ENCODE measurements at regions not wholly inside any gene's neighbourhood (a gene's known extent, or its start where the extent isn't known, plus 50 kb on each side); places are given as distances from the start of the nearest gene placed in this dataset.
"Not testable (repeated sequence)": the region's sequence is repeated elsewhere in the genome, so short reads cannot be mapped to it uniquely, and the experiment has no call there.

DNA sequence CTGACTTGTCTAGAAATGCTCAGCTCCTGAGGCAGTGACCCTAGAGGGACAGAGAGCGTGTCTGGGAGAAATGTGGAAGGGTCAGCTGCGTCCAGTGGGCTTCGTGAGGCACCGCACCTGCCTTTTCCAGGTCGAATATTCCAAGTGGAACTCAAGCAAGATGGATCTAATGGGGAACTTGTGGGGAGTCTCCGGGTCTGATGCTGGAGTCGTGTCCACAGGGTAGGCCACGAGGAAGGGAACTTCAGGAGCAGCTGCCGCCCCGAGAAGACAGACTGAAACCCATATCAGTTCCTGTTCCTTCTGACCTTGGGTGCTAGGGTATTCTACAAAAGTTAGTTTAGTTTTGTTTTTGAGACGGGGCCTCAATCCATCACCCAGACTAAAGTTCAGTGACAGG, 67.5 kb downstream of the TNFAIP2 start:
- intact Hi-C loops (cut with DNase I), result loop anchor here in 1 of 2 donors (10.0 kb wide), 1 partner anchor 104 kb away; no protein-coding TSS in a partner anchor
- Histone ChIP-seq H3K9me3 (no peaks in the 10 kb centered on the region), H3K27ac (no peak overlapping the region), H3K36me3 (no peaks in the 10 kb centered on the region), H3K4me1 (peaks cover 0 to 29% (median 3%) of the 10 kb centered on the region in 4 donors), H3K4me3 (no peak overlapping the region), H3K27me3 (no peaks in the 10 kb centered on the region)
- no peak for TF ChIP-seq CTCF (IDR thresholded peaks at IDR 0.05)
- no peak for TF ChIP-seq POLR2A (IDR thresholded peaks at IDR 0.05)
- DNase-seq (no peak), ATAC-seq (no peak)
- 74% methylated on average over 7 of the region's 11 CpGs for WGBS (ENCODE audit: insufficient coverage, low coverage, low lambda C conversion rate, missing lambda C conversion rate)

GRCh38 chr14:103191844-103192243, 68.6 kb downstream of the TNFAIP2 start:
- intact Hi-C loops (cut with DNase I), result loop anchor here in 1 of 2 donors (10.0 kb wide), 1 partner anchor 103 kb away; no protein-coding TSS in a partner anchor
- no peaks in the 10 kb centered on the region for H3K36me3 ChIP-seq
- TF ChIP-seq CTCF (IDR thresholded peaks at IDR 0.05), result no peak
- no peak for TF ChIP-seq POLR2A (IDR thresholded peaks at IDR 0.05)
- H3K4me1 ChIP-seq, result peaks cover 0 to 18% (median 3%) of the 10 kb centered on the region in 4 donors
- 63% methylated on average over 2 of the region's 3 CpGs for WGBS (ENCODE audit: insufficient coverage, low coverage, low lambda C conversion rate, missing lambda C conversion rate)
- no peak overlapping the region for H3K27ac ChIP-seq
- no peaks in the 10 kb centered on the region for H3K27me3 ChIP-seq
- ATAC-seq (no peak), DNase-seq (no peak)
- H3K9me3 ChIP-seq, result no peaks in the 10 kb centered on the region
- H3K4me3 ChIP-seq, result no peak overlapping the region

DNA sequence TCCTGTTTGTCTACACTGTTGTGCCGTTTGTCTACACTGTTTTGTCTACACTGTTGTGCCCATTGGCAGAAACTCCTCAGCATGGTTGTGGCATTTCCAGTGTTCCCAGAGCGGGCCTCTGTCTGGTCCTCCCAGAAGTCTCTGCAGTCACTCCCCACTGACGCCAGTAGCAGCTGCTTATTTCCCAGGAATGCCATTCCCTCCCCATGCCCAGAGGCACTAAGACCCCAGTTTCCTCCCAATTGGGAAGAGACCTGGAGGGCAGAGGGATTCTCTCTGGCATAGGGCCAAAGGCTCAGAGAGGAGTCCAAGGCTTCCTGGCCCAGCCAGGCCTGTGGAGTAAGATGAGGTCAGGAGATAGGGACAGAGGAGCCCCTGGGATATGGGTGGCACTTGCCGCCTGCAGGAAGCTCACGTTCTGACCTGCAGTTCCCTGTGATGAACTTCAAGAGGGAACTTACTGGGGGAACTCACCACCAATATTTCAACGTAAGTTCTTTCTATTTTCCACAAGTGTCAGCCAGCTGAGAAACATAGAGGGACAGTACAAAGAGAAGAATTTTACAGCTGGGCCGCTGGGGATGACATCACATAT, 69.1 kb downstream of the TNFAIP2 start:
- Histone ChIP-seq H3K4me1 (peaks cover 0 to 13% (median 2%) of the 10 kb centered on the region in 4 donors), H3K27ac (no peak overlapping the region), H3K27me3 (no peaks in the 10 kb centered on the region), H3K4me3 (no peak overlapping the region), H3K36me3 (no peaks in the 10 kb centered on the region), H3K9me3 (no peaks in the 10 kb centered on the region)
- intact Hi-C loops (cut with DNase I), result loop anchor here in 1 of 2 donors (10.0 kb wide), 1 partner anchor 102 kb away; no protein-coding TSS in a partner anchor
- WGBS (ENCODE audit: insufficient coverage, low coverage, low lambda C conversion rate, missing lambda C conversion rate), result 87% methylated on average over 4 of the region's 7 CpGs
- TF ChIP-seq CTCF (IDR thresholded peaks at IDR 0.05), result no peak
- no peak for TF ChIP-seq POLR2A (IDR thresholded peaks at IDR 0.05)
- DNase-seq, result no peak
- peak in 1 of 4 donors; percentile 40 for ATAC-seq

- H3K36me3 ChIP-seq, H3K27me3 ChIP-seq, H3K27ac ChIP-seq, DNase-seq, H3K4me3 ChIP-seq, ATAC-seq, H3K9me3 ChIP-seq, H3K4me1 ChIP-seq: not testable (repeated sequence)
- intact Hi-C loops (cut with DNase I), result loop anchor here in 1 of 2 donors (10.0 kb wide), 1 partner anchor 102 kb away; no protein-coding TSS in a partner anchor
- WGBS (ENCODE audit: insufficient coverage, low coverage, low lambda C conversion rate, missing lambda C conversion rate), result 63% methylated on average over 4 of the region's 4 CpGs
These were observed 69.6 kb downstream of the TNFAIP2 start for GRCh38 chr14:103192861-103193260.

- 90% methylated on average over 8 of the region's 10 CpGs for WGBS (ENCODE audit: insufficient coverage, low coverage, low lambda C conversion rate, missing lambda C conversion rate)
- not testable (repeated sequence) for H3K27ac ChIP-seq, H3K27me3 ChIP-seq, H3K9me3 ChIP-seq, H3K4me3 ChIP-seq, DNase-seq, H3K36me3 ChIP-seq, ATAC-seq
- intact Hi-C loops (cut with DNase I), result loop anchor here in 1 of 2 donors (10.0 kb wide), 1 partner anchor 101 kb away; no protein-coding TSS in a partner anchor
- peaks cover 0 to 11% (median 2%) of the 10 kb centered on the region in 4 donors for H3K4me1 ChIP-seq
These were observed 70.2 kb downstream of the TNFAIP2 start for GRCh38 chr14:103193491-103193890.

Data from right lobe of liver (tissue), 6 donors.